GM21423 (cell line): ENCODE measurements at regions not wholly inside any gene's neighbourhood (a gene's known extent, or its start where the extent isn't known, plus 50 kb on each side); places are given as distances from the start of the nearest gene placed in this dataset.
"Not testable (repeated sequence)": the region's sequence is repeated elsewhere in the genome, so short reads cannot be mapped to it uniquely, and the experiment has no call there.

Experiments
- ATAC-seq: cut with Tn5 transposase; IDR thresholded peaks from one replicate; pipeline ENCODE4 v1.9.1; 2021; ENCODE audit warnings: mild to moderate bottlenecking, moderate library complexity; ENCODE audit not compliant: unreplicated experiment

GRCh38 chr6:100322886-100323285, 141.8 kb downstream of the SIM1 start:
- no peak for ATAC-seq

DNA sequence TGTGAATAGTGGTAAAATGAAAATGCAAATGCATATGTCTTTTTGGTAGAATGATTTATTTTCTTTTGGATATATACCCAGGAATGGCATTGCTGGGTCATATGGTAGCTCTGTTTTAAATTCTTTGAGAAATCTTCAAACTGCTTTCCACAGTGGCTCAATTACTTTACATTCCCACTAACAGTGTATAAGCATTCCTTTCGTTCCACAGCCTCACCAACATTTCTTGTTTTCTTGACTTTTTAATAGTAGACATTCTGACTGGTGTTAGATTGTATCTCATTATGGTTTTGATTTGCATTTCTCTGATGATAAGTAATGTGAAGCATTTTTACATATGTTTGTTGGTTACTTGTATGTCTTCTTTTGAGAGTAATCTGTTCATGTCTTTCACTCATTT, 144.0 kb downstream of the SIM1 start:
- no peak for ATAC-seq

DNA sequence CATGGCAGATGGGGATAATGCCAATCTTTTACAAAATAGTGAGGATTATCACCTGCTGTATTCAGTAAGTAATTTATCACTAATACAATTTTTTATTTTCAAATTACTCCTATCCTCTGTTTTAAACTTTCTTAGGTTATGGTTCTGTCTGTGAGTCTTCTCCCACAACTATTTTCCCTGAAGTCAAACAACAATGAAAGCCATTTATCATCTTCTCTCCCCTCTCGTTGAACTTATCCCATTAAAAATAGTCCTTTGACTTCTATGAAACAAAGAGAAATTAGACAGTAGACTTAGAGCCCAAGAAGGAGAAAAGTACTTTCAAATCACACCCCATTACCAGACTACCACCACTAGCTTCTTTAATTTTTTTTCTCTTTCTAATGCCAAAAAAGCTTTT, 147.7 kb downstream of the SIM1 start:
- no peak for ATAC-seq

DNA sequence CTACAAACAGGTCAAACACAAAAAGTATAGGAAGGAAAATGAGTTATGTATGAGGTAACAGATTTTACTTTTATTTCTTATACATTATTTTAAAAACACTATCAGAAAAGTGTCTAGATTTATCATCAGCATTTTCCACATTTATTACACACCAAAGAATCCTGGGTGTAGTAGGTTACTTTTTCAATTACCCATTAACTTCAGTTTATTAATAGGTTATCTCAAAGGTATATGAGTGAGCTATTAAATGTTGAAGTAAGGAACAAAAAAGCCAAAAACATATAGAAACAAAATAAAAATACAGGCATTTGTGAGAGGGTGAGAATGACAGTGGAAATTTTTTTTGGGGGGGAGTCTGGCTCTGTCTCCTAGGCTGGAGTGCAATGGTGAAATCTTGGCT, 150.5 kb downstream of the SIM1 start:
- no peak for ATAC-seq

GRCh38 chr6:100311707-100312251, 152.9 kb downstream of the SIM1 start:
- ATAC-seq = no peak

DNA sequence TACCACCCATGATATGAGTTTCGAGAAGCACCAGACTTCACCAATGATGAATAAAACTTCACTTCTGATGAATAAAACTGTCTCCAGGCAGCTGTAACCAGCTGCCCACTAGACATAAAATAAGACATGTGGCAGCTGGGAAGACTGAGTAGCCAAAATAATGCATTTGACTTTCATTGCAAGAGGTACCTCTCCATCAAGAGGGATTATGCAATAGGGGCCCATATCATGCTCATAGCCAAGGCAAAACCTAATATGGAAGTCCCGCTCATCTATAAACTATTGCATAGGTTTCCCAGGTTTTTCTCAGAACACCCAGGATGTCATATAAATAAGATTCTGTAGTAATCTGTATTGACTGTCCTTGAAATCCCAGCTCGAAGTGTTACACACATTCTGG, 155.5 kb downstream of the SIM1 start:
- ATAC-seq = no peak

DNA sequence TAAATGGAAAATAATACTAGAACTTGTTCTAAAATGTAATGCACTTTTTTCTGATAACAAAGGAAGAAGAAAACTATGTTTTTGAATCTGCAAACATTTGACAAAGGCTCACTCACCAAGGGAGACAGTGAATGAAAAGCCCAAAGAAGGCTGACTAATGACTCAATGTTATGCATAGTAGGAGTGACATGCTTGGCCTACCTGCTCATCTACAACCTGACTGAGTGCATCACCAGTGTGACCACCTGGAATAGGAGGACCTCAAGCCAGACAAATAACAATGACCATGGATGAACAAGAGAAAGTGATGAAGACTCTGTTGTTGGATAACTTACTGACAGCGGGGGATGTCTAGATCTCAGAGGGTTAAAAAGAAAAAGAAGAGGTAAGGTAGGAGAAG, 157.2 kb downstream of the SIM1 start:
- ATAC-seq = no peak

DNA sequence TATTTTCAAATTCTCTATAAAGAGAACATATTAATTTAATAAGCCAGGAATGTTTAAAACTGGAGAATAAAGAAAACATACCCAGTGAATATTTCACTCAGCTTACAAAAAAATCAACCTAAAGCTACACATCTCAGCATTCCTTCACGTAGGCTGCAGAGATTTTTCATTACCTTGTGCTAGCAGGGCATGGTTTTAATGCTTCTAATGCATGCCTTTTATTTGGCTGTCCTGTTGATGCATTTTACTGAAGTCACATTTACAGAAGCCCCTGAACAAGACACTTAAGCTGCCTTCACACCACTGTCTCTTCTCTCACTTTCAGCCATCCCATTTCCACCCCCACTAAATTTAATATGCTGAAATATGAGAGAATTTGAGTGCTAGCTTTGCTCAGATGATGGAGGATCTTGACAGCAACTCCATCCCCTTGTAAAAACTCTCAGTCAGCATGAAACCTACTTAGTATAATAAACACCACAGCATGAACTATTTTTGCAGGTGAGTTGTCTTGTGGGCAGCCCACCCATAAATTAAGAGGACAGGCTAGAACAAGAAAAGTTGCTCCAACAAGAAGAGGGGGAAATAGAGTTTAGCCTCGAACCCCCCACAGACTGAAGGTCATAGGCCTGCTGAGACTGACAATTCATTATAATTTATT, 159.4 kb downstream of the SIM1 start:
- ATAC-seq = no peak

- no peak for ATAC-seq
These were observed 160.1 kb downstream of the SIM1 start for GRCh38 chr6:100304575-100304974.

DNA sequence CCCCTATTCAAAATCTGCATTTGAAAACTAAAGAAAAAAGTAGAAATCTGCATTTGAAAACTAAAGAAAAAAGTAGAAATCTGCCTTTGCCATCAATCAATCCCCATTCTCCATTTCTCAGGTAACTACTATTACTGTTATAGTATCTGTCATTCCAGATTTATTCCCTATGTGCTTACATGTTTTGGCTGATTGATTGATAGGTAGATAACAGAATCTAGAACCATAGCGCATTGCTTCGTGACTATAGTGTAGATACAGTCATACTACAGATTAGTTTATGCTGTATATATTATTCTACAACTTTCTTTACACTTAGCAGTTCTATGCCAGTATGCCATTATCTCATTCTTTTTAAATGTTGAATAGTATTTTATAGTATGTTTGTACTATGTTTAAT, 163.0 kb downstream of the SIM1 start:
- no peak for ATAC-seq

GRCh38 chr6:100300221-100300736, 164.4 kb downstream of the SIM1 start:
- ATAC-seq = no peak

GRCh38 chr6:100296810-100297544, 167.7 kb downstream of the SIM1 start:
- ATAC-seq = no peak

GRCh38 chr6:100295172-100295571, 169.5 kb downstream of the SIM1 start:
- not testable (repeated sequence) for ATAC-seq

DNA sequence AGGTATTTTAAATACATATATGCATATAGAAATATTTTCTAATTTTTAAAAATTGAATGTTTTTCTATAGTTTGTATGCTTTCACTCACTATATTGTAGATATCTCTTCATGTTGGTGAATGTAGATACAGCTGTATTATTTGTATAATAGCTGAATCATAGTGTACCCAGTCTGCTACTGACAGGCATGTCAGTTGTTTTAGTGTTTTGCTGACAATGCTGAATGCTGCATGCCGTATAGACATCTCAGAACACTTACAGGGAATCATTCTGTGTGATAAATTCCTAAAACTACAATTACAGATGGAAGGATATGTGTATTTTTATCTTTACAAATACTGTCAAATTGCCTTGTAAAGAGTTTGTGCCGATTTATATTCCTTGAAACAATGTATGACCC, 175.4 kb downstream of the SIM1 start:
- ATAC-seq = no peak

DNA sequence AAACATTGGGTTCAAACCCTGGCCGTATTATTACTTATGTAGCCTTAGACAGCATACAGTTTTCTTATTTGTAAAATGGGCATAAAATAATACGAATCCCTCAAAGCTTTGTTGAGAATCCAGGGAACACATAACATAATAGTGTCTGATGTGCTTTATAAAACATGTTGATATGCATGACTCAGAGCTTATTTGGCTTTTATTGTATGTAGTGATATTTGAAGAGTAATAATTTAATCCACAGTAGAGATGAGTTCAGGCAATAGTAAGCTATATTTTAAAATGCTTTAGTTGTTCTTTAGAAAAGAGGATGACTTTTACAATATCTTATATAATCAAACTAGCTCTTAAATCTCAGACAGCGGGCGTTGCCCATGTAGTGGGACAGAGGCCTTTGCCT, 176.4 kb downstream of the SIM1 start:
- ATAC-seq = no peak

- no peak for ATAC-seq
These were observed 181.4 kb downstream of the SIM1 start for GRCh38 chr6:100283285-100283684.

DNA sequence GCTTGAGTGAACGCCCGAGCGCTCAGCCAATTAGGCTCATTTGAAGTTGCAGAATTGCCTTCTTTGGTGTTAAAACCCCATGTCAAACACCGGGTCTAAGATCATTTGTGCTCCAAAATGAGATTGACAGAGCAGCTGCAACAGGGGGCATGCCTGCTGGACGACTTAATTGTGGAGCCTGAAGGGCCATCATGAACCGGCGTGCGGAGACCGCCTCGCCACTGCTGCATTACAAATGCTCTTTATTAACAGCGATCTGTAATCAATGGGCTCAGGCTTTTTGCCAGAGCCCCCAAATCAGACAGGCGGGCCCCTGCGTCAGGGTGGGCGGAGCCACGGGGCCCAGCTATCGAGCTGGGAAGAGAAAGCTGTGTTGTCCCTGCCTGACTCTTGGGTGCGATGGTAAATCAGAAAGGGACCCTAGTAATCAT, 183.2 kb downstream of the SIM1 start:
- no peak for ATAC-seq

GRCh38 chr6:100276311-100277057, 188.2 kb downstream of the SIM1 start:
- no peak for ATAC-seq

DNA sequence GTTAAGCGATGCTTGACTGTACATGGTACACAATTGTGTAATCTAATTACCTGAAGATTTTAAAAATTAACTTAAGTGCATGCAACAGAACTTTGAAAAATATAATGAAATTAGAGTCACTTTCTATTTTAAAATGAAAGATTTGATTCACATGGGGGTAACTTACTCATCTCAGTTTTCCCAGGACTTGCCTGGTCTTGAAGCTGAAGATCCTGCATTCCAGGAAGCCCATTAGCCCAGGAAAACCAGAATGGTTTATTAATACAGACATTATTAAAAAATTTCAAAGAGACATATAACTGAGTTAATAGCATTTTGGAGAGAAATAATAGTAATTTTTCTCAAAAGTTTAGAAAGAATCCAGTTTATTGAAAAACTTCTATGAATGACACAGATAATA, 190.6 kb downstream of the SIM1 start:
- ATAC-seq = no peak

- no peak for ATAC-seq
These were observed 193.1 kb downstream of the SIM1 start for GRCh38 chr6:100271625-100272024.

- ATAC-seq = no peak
These were observed 193.5 kb downstream of the SIM1 start for GRCh38 chr6:100271202-100271601.
